ENCODE measurements at regions not wholly inside any gene's neighbourhood (a gene's known extent, or its start where the extent isn't known, plus 50 kb on each side); places are given as distances from the start of the nearest gene placed in this dataset.
"Not testable (repeated sequence)": the region's sequence is repeated elsewhere in the genome, so short reads cannot be mapped to it uniquely, and the experiment has no call there.

DNA sequence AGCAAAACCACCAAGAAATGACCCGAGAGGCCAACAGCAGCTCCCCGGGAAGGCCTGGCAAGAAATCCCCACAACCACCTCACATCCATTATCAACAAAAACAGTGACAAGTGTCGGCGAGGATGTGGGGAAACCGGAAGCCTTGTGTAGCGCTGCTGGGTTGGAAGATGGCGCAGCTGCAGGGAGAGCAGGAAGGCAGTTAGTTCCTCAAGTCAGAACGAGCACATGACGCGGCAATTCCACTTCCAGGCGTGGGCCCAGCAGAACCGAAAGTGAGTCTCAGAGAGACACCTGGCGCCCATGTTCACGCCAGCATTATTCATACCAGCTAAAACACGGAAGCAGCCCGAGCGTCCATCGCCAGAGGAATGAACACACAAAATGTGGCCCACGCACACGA lies 5413.7 kb upstream of the TPTE start:
- TF ChIP-seq, protein P1, sequence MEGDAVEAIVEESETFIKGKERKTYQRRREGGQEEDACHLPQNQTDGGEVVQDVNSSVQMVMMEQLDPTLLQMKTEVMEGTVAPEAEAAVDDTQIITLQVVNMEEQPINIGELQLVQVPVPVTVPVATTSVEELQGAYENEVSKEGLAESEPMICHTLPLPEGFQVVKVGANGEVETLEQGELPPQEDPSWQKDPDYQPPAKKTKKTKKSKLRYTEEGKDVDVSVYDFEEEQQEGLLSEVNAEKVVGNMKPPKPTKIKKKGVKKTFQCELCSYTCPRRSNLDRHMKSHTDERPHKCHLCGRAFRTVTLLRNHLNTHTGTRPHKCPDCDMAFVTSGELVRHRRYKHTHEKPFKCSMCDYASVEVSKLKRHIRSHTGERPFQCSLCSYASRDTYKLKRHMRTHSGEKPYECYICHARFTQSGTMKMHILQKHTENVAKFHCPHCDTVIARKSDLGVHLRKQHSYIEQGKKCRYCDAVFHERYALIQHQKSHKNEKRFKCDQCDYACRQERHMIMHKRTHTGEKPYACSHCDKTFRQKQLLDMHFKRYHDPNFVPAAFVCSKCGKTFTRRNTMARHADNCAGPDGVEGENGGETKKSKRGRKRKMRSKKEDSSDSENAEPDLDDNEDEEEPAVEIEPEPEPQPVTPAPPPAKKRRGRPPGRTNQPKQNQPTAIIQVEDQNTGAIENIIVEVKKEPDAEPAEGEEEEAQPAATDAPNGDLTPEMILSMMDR (IDR thresholded peaks at IDR 0.05; ENCODE audit: low read depth, low read length) = not testable (repeated sequence)
- not testable (repeated sequence) for TF ChIP-seq POLR2A (IDR thresholded peaks at IDR 0.05; ENCODE audit: extremely low read depth, insufficient read length)
- TF ChIP-seq, protein P2, sequence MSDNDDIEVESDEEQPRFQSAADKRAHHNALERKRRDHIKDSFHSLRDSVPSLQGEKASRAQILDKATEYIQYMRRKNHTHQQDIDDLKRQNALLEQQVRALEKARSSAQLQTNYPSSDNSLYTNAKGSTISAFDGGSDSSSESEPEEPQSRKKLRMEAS (IDR thresholded peaks at IDR 0.05; ENCODE audit: low read depth, low read length) = not testable (repeated sequence)

Measured in NB4 (cell line).